ENCODE measurements at regions not wholly inside any gene's neighbourhood (a gene's known extent, or its start where the extent isn't known, plus 50 kb on each side); places are given as distances from the start of the nearest gene placed in this dataset.

DNA sequence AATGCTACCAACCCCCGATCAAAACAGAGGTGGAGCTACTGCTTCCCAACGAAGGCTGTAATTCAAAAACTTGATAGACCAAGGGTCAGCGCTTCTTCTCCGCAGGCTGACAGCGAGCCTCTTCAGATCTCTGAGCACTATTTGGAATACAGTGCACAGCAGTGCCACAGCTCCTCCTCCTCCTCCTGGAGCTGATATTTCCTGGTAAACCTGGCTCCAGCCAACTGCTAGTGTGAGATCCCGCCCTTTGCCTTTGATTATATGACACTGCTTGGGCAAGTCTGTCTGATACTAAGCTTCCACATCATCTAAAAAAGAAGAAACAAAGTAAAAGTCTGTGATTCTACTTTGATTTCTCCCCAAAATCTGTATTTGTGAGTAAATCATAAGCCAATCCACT, 710.5 kb downstream of the DACH1 start:
- TF ChIP-seq, protein P1, sequence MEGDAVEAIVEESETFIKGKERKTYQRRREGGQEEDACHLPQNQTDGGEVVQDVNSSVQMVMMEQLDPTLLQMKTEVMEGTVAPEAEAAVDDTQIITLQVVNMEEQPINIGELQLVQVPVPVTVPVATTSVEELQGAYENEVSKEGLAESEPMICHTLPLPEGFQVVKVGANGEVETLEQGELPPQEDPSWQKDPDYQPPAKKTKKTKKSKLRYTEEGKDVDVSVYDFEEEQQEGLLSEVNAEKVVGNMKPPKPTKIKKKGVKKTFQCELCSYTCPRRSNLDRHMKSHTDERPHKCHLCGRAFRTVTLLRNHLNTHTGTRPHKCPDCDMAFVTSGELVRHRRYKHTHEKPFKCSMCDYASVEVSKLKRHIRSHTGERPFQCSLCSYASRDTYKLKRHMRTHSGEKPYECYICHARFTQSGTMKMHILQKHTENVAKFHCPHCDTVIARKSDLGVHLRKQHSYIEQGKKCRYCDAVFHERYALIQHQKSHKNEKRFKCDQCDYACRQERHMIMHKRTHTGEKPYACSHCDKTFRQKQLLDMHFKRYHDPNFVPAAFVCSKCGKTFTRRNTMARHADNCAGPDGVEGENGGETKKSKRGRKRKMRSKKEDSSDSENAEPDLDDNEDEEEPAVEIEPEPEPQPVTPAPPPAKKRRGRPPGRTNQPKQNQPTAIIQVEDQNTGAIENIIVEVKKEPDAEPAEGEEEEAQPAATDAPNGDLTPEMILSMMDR (IDR thresholded peaks at IDR 0.05; ENCODE audit: low read depth, low read length): no peak
- DNase-seq (ENCODE audit: low read depth in 2 of 2): no peak
- H3K4me3 ChIP-seq (replicated peaks in 1 of 2; ENCODE audit: low read depth in 2 of 2, low read length in 2 of 2): no peak overlapping the region

DNA sequence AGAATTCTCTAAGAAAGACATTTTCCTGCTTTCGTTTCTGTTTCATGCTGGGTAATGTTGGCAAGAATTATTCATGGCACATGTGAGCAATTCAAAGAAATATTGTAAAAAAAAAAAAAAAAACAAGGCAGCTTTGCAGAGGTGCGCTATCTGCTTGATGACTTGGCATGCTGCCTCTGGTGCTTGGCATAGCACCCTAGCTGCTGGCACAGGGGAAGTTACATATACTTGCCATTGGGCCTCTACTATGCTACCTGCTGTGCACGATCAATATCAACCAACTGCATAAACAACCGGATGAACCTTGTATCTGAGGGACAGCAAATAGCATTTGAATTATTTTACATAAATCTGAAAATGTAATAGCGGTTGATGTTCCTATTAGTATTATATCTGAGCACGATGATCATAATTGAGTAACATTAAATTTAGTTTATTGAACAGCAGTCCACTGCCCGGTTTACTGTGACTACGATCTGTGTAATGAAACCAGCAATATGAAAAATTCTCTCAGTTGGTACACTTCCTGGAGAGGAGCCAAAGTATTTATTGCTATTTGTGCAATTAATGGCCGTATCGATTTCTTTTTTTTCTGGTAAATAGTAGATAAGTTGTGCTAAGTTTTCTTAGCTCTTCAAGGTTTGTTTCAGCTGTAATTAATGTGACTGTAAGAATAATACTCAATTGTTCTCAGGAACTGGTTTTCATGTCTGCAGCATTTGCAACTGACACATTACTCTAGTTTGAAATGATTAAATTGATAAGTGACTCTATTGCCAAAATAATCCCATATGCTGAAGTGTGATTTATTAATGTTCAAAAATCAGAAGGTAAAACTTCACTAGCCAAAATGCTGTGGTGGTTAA, 717.3 kb downstream of the DACH1 start:
- H3K4me3 ChIP-seq (replicated peaks in 1 of 2; ENCODE audit: low read depth in 2 of 2, low read length in 2 of 2): no peak overlapping the region
- no peak for DNase-seq (ENCODE audit: low read depth in 2 of 2)
- TF ChIP-seq, protein P1 (IDR thresholded peaks at IDR 0.05; ENCODE audit: low read depth, low read length): no peak

- H3K4me3 ChIP-seq (replicated peaks in 1 of 2; ENCODE audit: low read depth in 2 of 2, low read length in 2 of 2): no peak overlapping the region
- DNase-seq (ENCODE audit: low read depth in 2 of 2): no peak
- TF ChIP-seq, protein P1 (IDR thresholded peaks at IDR 0.05; ENCODE audit: low read depth, low read length): no peak
These were observed 718.0 kb downstream of the DACH1 start for GRCh38 chr13:71149046-71149445.

- no peak for DNase-seq (ENCODE audit: low read depth in 2 of 2)
- H3K4me3 ChIP-seq (replicated peaks in 1 of 2; ENCODE audit: low read depth in 2 of 2, low read length in 2 of 2): no peak overlapping the region
- TF ChIP-seq, protein P1 (IDR thresholded peaks at IDR 0.05; ENCODE audit: low read depth, low read length): no peak
These were observed 718.6 kb downstream of the DACH1 start for GRCh38 chr13:71148396-71148795.

DNA sequence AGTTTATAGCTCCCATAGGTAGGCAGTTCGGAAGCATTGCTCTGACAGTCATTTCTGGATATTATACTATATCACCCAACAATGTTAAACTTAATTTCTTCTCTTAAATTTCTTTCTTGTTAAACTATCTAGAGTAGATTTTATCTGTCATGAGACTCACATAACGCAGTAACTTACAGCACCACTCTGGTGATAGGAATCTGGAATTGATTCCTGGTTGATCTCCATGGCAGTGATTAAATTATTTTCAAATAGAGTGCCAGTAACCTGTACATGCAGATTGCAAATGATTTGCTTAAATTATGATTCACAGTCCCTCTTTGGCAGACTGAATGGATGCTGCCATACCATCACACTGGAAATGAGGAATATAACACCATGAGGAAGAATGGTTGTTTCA, 722.1 kb downstream of the DACH1 start:
- H3K4me3 ChIP-seq (replicated peaks in 1 of 2; ENCODE audit: low read depth in 2 of 2, low read length in 2 of 2): no peak overlapping the region
- DNase-seq (ENCODE audit: low read depth in 2 of 2): no peak
- TF ChIP-seq, protein P1 (IDR thresholded peaks at IDR 0.05; ENCODE audit: low read depth, low read length): no peak

DNA sequence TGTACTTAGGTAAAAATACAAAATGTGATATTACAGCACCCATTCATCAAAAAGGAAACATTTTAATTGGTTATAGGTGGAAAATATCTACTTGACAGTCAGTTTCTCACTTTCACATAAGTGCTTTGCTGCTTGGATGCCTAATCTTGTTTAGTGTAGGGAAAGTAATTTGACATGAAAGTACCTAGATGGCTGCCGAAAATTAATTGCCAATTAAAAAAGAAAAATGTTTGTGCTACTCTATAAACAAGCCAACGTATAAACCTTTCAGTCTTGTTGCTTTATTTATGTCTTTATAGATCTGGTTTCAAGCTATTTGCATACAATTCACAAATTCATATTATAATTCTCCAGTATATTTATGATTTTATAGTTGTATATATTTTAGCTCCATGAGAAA, 729.9 kb downstream of the DACH1 start:
- TF ChIP-seq, protein P1 (IDR thresholded peaks at IDR 0.05; ENCODE audit: low read depth, low read length): no peak
- DNase-seq (ENCODE audit: low read depth in 2 of 2): no peak
- H3K4me3 ChIP-seq (replicated peaks in 1 of 2; ENCODE audit: low read depth in 2 of 2, low read length in 2 of 2): no peak overlapping the region
